K562 (cell line): ENCODE measurements at regions not wholly inside any gene's neighbourhood (a gene's known extent, or its start where the extent isn't known, plus 50 kb on each side); places are given as distances from the start of the nearest gene placed in this dataset.

ENCODE experiments used
- HLTF ChIP-seq: fragments of 450-650 bp; IDR thresholded peaks from 2 replicates; pipeline ENCODE4 v1.6.1; 2016
- RAD21 ChIP-seq, 2 experiments: fragments of 250-450 bp in 1 of 2; fragments of 450-650 bp in 1 of 2; sonication (Bioruptor Pico) in 1 of 2; formaldehyde crosslinking in 1 of 2; IDR thresholded peaks in 1 of 2; conservative IDR thresholded peaks in 1 of 2; 2 replicates each; pipeline versions ENCODE4 v1.4.0 to v1.8.0; 2020 to 2022; ENCODE audit warnings: mild to moderate bottlenecking in 2 of 2, moderate library complexity in 1 of 2
- ZEB2 ChIP-seq: fragments of 450-650 bp; IDR thresholded peaks from 2 replicates; pipeline ENCODE4 v1.6.1; 2016
- ZNF24 ChIP-seq: fragments of 450-650 bp; IDR thresholded peaks from 2 replicates; pipeline ENCODE4 v1.6.1; 2016

DNA sequence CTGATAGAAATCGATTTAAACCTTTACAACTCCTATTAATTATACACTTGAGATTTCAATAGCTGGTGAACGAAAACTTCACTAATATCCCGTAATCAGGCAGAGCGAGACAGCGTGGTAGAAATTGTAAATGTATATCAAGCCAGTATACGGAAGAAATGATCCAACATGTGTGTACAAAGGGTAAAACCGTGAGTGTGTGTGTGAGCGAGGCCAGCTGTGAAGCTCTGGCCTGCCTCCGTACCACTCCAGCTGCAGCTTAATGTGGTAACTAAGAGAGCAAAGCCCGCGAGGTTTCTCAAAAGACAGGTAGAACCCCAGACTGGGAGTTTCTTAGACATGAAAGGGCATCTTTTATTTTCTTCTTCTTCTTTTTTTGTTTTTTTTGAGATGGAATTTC, 52.3 kb upstream of the ZNF516 start:
- TF ChIP-seq RAD21 (CRISPR knock-in tag; conservative IDR thresholded peaks at IDR 0.05 in 1 of 2, IDR thresholded peaks at IDR 0.05 in 1 of 2) (no peak), HLTF (no peak), ZEB2 (no peak), ZNF24 (no peak)
